ENCODE measurements at regions not wholly inside any gene's neighbourhood (a gene's known extent, or its start where the extent isn't known, plus 50 kb on each side); places are given as distances from the start of the nearest gene placed in this dataset.

DNA sequence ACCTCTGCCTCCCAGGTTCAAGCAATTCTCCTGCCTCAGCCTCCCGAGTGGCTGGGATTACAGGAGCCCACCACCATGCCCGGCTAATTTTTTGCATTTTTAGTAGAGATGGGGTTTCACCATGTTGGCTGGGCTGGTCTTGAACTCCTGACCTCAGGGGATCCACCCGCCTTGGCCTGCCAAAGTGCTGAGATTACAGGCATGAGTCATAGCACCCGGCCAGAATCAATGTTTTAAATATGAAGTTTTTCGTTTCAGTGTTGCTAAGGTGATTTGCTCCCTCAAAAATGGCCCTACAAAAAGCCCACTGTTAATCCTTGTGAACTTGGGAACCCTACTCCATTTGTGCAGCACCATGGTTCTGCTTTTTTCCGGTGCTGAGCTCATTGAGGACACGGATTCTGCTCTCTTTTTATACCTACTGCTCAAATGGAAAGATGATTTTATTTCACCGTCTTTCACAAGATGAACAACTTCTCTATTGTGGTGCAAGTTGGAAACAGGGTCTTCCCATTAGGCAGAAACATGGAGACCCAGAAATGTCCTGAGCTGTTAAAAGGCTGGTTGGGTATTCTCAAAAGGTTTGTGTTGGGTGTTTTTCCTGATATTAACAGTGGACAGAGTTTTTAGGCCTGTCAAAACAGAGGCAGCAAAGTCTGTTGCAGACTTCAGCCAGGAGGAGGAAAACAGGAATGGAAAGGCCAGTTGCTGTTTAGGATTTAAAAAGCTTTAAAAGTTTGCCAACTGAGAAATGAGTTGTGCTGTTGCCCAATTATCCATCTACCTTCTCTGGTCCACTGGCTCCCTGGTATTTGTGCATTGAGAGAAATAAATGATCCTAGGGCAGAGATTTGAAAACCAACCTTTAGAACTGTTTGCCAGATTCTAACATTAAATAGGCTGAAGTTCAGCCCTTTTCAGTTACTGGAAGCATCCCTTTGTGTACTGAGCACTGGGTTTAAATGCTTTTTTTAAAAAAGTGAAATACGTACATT, 85.8 kb downstream of the ATP23 start:
- TF ChIP-seq, protein P1, sequence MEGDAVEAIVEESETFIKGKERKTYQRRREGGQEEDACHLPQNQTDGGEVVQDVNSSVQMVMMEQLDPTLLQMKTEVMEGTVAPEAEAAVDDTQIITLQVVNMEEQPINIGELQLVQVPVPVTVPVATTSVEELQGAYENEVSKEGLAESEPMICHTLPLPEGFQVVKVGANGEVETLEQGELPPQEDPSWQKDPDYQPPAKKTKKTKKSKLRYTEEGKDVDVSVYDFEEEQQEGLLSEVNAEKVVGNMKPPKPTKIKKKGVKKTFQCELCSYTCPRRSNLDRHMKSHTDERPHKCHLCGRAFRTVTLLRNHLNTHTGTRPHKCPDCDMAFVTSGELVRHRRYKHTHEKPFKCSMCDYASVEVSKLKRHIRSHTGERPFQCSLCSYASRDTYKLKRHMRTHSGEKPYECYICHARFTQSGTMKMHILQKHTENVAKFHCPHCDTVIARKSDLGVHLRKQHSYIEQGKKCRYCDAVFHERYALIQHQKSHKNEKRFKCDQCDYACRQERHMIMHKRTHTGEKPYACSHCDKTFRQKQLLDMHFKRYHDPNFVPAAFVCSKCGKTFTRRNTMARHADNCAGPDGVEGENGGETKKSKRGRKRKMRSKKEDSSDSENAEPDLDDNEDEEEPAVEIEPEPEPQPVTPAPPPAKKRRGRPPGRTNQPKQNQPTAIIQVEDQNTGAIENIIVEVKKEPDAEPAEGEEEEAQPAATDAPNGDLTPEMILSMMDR (IDR thresholded peaks at IDR 0.05 in 2 of 3, conservative IDR thresholded peaks at IDR 0.05 in 1 of 3; ENCODE audit: borderline replicate concordance in 1 of 3, insufficient read depth in 1 of 3, low read depth in 2 of 3, low read length in 2 of 3): no peak
- TF ChIP-seq YY1 (IDR thresholded peaks at IDR 0.05; ENCODE audit: extremely low read depth, insufficient replicate concordance, low read depth, low read length): no peak
- TF ChIP-seq POLR2AphosphoS5 (IDR thresholded peaks at IDR 0.05; ENCODE audit: low read depth, low read length): no peak
- TF ChIP-seq RAD21 (IDR thresholded peaks at IDR 0.05; ENCODE audit: low read depth): no peak
- no peak for TF ChIP-seq EZH2phosphoT487 (IDR thresholded peaks at IDR 0.05; ENCODE audit: borderline replicate concordance)
- TF ChIP-seq REST (IDR thresholded peaks at IDR 0.05; ENCODE audit: low read depth): no peak
- no peak for TF ChIP-seq POLR2A (IDR thresholded peaks at IDR 0.05; ENCODE audit: borderline replicate concordance, extremely low read depth, insufficient read depth, insufficient read length)
- TF ChIP-seq SIN3A (IDR thresholded peaks at IDR 0.05; ENCODE audit: low read depth): no peak
- no peak for TF ChIP-seq FOSL1 (IDR thresholded peaks at IDR 0.05; ENCODE audit: low read depth)
